ENCODE measurements at regions not wholly inside any gene's neighbourhood (a gene's known extent, or its start where the extent isn't known, plus 50 kb on each side); places are given as distances from the start of the nearest gene placed in this dataset.

DNA sequence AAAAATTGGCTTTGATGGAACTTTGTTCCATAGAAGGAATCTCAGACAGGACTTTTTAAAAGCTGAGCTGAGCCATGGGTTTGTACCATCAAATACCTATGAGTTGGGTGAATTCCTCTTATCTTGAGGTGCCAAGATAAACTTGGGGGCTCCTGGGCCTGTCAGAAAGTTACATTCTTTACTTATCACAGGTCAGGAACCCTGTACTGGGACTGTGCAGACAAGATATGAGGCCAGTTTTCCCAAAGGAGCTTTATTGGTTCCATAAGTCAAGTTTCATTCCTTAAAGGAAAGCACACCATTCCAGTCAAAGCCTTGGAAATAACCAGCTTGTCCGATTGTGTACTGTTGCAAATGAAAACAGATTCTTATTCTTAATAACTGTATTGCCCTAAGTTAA is 72.4 kb upstream of the PACRGL start:
- TF ChIP-seq REST (IDR thresholded peaks at IDR 0.05; ENCODE audit: low read depth): no peak
- no peak for TF ChIP-seq EGR1 (IDR thresholded peaks at IDR 0.05)
- TF ChIP-seq EP300 (IDR thresholded peaks at IDR 0.05; ENCODE audit: borderline replicate concordance): no peak
- no peak for TF ChIP-seq CREB1 (IDR thresholded peaks at IDR 0.05; ENCODE audit: low read depth)
- TF ChIP-seq, protein P1, sequence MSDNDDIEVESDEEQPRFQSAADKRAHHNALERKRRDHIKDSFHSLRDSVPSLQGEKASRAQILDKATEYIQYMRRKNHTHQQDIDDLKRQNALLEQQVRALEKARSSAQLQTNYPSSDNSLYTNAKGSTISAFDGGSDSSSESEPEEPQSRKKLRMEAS (IDR thresholded peaks at IDR 0.05): no peak
- no peak for TF ChIP-seq TEAD4 (IDR thresholded peaks at IDR 0.05)
- TF ChIP-seq TAF1 (IDR thresholded peaks at IDR 0.05; ENCODE audit: low read depth): no peak
- TF ChIP-seq YY1 (IDR thresholded peaks at IDR 0.05; ENCODE audit: low read depth): no peak
- TF ChIP-seq CEBPB (IDR thresholded peaks at IDR 0.05): no peak
- TF ChIP-seq RAD21 (IDR thresholded peaks at IDR 0.05; ENCODE audit: low read depth): no peak
- no peak for TF ChIP-seq NFIC (IDR thresholded peaks at IDR 0.05)
- TF ChIP-seq FOXM1 (IDR thresholded peaks at IDR 0.05; ENCODE audit: borderline replicate concordance, low read depth): no peak
